ENCODE measurements at regions not wholly inside any gene's neighbourhood (a gene's known extent, or its start where the extent isn't known, plus 50 kb on each side); places are given as distances from the start of the nearest gene placed in this dataset.

DNA sequence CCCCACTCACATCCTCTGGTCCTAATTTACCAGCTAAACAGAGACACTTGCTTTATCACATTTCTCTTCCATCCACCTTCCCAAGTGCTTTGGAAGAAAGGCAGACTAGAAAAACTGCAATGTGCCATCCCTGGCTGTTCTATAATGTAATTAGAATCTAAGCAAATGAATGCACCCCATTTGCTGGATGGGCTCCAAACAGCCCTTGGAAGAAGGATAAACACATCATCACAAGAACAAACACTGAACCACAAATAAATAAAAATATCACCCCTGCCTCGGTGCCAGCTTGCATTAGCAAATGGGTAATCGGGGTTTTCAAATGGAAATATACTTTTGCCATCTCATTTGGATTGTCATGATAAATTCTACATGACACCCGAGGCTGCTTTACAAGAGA is 296.6 kb upstream of the ISX start:
- H3K4me3 ChIP-seq (ENCODE audit: low read length) = no peak overlapping the region
- no peaks in the 10 kb centered on the region for H3K27me3 ChIP-seq (ENCODE audit: insufficient read depth, low read length, poor library complexity, severe bottlenecking)
- H3K4me1 ChIP-seq (ENCODE audit: insufficient read depth, low read length) = no peaks in the 10 kb centered on the region
- ChIA-PET CTCF (no interaction called here), POLR2A (no interaction called here)
- Mint-ChIP-seq H3K4me1 (no peaks in the 10 kb centered on the region), H3K27me3 (peaks cover 0 to 2% of the 10 kb centered on the region in 2 donors), H3K9me3 (peaks cover 0 to 1% (median 0%) of the 10 kb centered on the region in 5 donors), H3K27ac (no peak overlapping the region), H3K4me3 (no peak overlapping the region), H3K36me3 (no peaks in the 10 kb centered on the region)
- no peaks in the 10 kb centered on the region for H3K36me3 ChIP-seq (ENCODE audit: insufficient read depth, low read length)
- DNase-seq = peak in 1 of 5 donors; percentile 0
- H3K27ac ChIP-seq (ENCODE audit: low read depth, low read length) = no peak overlapping the region
- no peaks in the 10 kb centered on the region for H3K9me3 ChIP-seq (ENCODE audit: low read length)

DNA sequence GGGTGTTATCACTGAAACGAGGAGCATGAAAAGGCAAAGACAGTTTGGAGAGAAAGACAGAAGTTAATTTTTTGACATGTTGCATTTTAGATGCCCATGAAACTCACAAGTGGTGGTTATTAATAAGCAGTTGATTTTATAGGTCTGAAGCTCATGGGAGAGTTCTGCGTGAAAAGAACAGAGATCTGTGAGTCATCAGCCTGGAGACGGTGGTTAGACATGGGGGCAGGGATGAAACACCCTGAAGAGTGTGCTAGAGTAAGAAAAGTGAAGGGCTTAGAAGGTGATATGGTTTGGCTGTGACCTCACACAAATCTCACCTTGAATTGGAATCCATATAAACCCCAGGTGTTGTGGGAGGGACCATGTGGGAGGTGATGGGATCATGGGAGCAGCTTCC is 289.1 kb upstream of the ISX start:
- H3K36me3 Mint-ChIP-seq = no peaks in the 10 kb centered on the region
- no peaks in the 10 kb centered on the region for H3K27me3 Mint-ChIP-seq
- DNase-seq = no peak
- Histone ChIP-seq H3K27me3 (ENCODE audit: insufficient read depth, low read length, poor library complexity, severe bottlenecking) (no peaks in the 10 kb centered on the region), H3K4me1 (ENCODE audit: insufficient read depth, low read length) (no peaks in the 10 kb centered on the region), H3K4me3 (ENCODE audit: low read length) (no peak overlapping the region), H3K27ac (ENCODE audit: low read depth, low read length) (no peak overlapping the region), H3K36me3 (ENCODE audit: insufficient read depth, low read length) (no peaks in the 10 kb centered on the region), H3K9me3 (ENCODE audit: low read length) (no peaks in the 10 kb centered on the region)
- no peaks in the 10 kb centered on the region for H3K4me1 Mint-ChIP-seq
- H3K4me3 Mint-ChIP-seq = no peak overlapping the region
- CTCF ChIA-PET = no interaction called here
- H3K27ac Mint-ChIP-seq = no peak overlapping the region
- POLR2A ChIA-PET = no interaction called here
- peaks cover 0 to 12% (median 8%) of the 10 kb centered on the region in 5 donors for H3K9me3 Mint-ChIP-seq

DNA sequence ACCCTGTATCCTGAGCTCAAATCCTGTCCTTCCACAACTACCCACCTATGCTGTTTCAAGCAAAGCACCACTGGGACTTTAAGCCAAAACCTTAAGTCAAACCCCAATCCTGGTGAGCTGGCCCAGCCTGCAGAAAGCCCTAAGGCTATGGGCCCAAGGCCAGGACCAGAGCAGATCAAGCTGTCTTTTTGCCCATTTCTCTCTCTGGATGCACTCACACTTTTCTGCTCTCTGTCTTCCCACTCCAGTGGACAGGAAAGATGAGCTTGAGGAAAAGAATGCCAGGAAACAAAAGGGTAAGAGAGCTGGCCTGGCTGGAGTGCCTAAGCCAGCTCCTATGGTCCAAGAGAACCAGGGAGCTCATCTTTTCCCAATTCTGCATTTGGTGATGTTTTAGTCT is 284.3 kb upstream of the ISX start:
- Histone ChIP-seq H3K9me3 (ENCODE audit: low read length) (no peaks in the 10 kb centered on the region), H3K4me3 (ENCODE audit: low read length) (no peak overlapping the region), H3K4me1 (ENCODE audit: insufficient read depth, low read length) (no peaks in the 10 kb centered on the region), H3K27me3 (ENCODE audit: insufficient read depth, low read length, poor library complexity, severe bottlenecking) (no peaks in the 10 kb centered on the region), H3K36me3 (ENCODE audit: insufficient read depth, low read length) (no peaks in the 10 kb centered on the region), H3K27ac (ENCODE audit: low read depth, low read length) (no peak overlapping the region)
- H3K4me3 Mint-ChIP-seq = no peak overlapping the region
- H3K27me3 Mint-ChIP-seq = no peaks in the 10 kb centered on the region
- peaks cover 4 to 8% (median 7%) of the 10 kb centered on the region in 5 donors for H3K9me3 Mint-ChIP-seq
- H3K36me3 Mint-ChIP-seq = no peaks in the 10 kb centered on the region
- DNase-seq = no peak
- CTCF ChIA-PET = no interaction called here
- POLR2A ChIA-PET = no interaction called here
- no peaks in the 10 kb centered on the region for H3K4me1 Mint-ChIP-seq
- H3K27ac Mint-ChIP-seq = no peak overlapping the region

GRCh38 chr22:34783436-34783835 is 282.5 kb upstream of the ISX start:
- Histone ChIP-seq H3K36me3 (ENCODE audit: insufficient read depth, low read length) (no peaks in the 10 kb centered on the region), H3K27me3 (ENCODE audit: insufficient read depth, low read length, poor library complexity, severe bottlenecking) (no peaks in the 10 kb centered on the region), H3K27ac (ENCODE audit: low read depth, low read length) (no peak overlapping the region), H3K4me1 (ENCODE audit: insufficient read depth, low read length) (no peaks in the 10 kb centered on the region), H3K9me3 (ENCODE audit: low read length) (no peaks in the 10 kb centered on the region), H3K4me3 (ENCODE audit: low read length) (no peak overlapping the region)
- Mint-ChIP-seq H3K4me1 (no peaks in the 10 kb centered on the region), H3K27me3 (no peaks in the 10 kb centered on the region), H3K27ac (no peak overlapping the region), H3K9me3 (peaks cover 6 to 9% (median 7%) of the 10 kb centered on the region in 5 donors), H3K4me3 (no peak overlapping the region), H3K36me3 (no peaks in the 10 kb centered on the region)
- DNase-seq = no peak
- POLR2A ChIA-PET = no interaction called here
- CTCF ChIA-PET = no interaction called here

DNA sequence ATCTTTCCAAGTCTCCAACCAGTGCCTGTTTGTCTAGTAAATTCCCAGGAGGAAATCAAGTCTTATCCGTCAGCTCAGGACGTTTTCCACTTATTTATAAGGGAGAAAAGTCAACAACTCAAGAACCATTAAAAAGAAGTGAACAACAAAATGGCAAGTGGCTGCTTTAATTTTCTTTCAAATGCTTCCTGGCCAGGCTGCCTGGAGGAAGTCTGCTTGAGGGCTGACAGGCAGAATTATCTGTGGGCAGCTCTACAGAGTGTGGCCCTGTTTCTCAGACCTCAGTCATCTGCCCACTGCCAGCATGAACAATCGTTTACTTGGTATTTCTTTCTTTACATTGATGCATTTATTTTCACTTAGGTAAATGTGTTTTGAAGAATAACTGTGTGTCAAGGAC is 281.9 kb upstream of the ISX start:
- Mint-ChIP-seq H3K36me3 (no peaks in the 10 kb centered on the region), H3K27me3 (no peaks in the 10 kb centered on the region), H3K27ac (no peak overlapping the region), H3K9me3 (peaks cover 4 to 10% (median 5%) of the 10 kb centered on the region in 5 donors), H3K4me3 (no peak overlapping the region), H3K4me1 (no peaks in the 10 kb centered on the region)
- no peak for DNase-seq
- H3K36me3 ChIP-seq (ENCODE audit: insufficient read depth, low read length) = no peaks in the 10 kb centered on the region
- no peak overlapping the region for H3K4me3 ChIP-seq (ENCODE audit: low read length)
- CTCF ChIA-PET = no interaction called here
- POLR2A ChIA-PET = no interaction called here
- no peaks in the 10 kb centered on the region for H3K4me1 ChIP-seq (ENCODE audit: insufficient read depth, low read length)
- no peaks in the 10 kb centered on the region for H3K27me3 ChIP-seq (ENCODE audit: insufficient read depth, low read length, poor library complexity, severe bottlenecking)
- H3K9me3 ChIP-seq (ENCODE audit: low read length) = no peaks in the 10 kb centered on the region
- no peak overlapping the region for H3K27ac ChIP-seq (ENCODE audit: low read depth, low read length)

GRCh38 chr22:34797826-34798225 is 268.1 kb upstream of the ISX start:
- H3K27ac Mint-ChIP-seq = no peak overlapping the region
- no peaks in the 10 kb centered on the region for H3K36me3 ChIP-seq (ENCODE audit: insufficient read depth, low read length)
- no peaks in the 10 kb centered on the region for H3K4me1 ChIP-seq (ENCODE audit: insufficient read depth, low read length)
- H3K27me3 ChIP-seq (ENCODE audit: insufficient read depth, low read length, poor library complexity, severe bottlenecking) = no peaks in the 10 kb centered on the region
- no peaks in the 10 kb centered on the region for H3K36me3 Mint-ChIP-seq
- no peak overlapping the region for H3K4me3 Mint-ChIP-seq
- DNase-seq = no peak
- no peaks in the 10 kb centered on the region for H3K4me1 Mint-ChIP-seq
- H3K27ac ChIP-seq (ENCODE audit: low read depth, low read length) = no peak overlapping the region
- peaks cover 0 to 5% (median 0%) of the 10 kb centered on the region in 5 donors for H3K9me3 Mint-ChIP-seq
- ChIA-PET CTCF (no interaction called here), POLR2A (no interaction called here)
- no peaks in the 10 kb centered on the region for H3K9me3 ChIP-seq (ENCODE audit: low read length)
- H3K27me3 Mint-ChIP-seq = peaks cover 0 to 3% of the 10 kb centered on the region in 2 donors
- no peak overlapping the region for H3K4me3 ChIP-seq (ENCODE audit: low read length)

DNA sequence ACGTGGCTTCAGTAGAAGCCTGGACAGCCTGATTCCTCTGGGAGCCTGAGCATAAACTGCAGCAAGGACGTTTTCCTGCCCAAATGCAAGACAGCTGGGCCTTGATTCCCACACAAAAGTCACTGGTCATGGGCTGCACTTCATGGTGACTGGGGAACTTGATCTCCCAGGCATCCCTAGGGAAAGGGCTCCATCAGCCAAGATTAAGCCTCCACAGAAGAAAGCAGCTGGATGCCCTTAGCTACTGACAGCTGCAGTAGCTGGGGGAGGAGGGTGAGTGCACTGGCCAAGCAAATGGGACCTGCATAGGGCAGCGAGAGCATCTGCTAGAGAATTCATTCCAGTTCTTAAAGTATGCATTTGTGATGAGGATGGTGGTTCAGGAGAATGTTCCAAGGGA is 267.4 kb upstream of the ISX start:
- CTCF ChIA-PET = no interaction called here
- peaks cover 0 to 4% (median 0%) of the 10 kb centered on the region in 5 donors for H3K9me3 Mint-ChIP-seq
- Histone ChIP-seq H3K36me3 (ENCODE audit: insufficient read depth, low read length) (no peaks in the 10 kb centered on the region), H3K4me1 (ENCODE audit: insufficient read depth, low read length) (no peaks in the 10 kb centered on the region), H3K27me3 (ENCODE audit: insufficient read depth, low read length, poor library complexity, severe bottlenecking) (no peaks in the 10 kb centered on the region), H3K27ac (ENCODE audit: low read depth, low read length) (no peak overlapping the region), H3K9me3 (ENCODE audit: low read length) (no peaks in the 10 kb centered on the region), H3K4me3 (ENCODE audit: low read length) (no peak overlapping the region)
- POLR2A ChIA-PET = no interaction called here
- H3K4me3 Mint-ChIP-seq = no peak overlapping the region
- H3K4me1 Mint-ChIP-seq = no peaks in the 10 kb centered on the region
- no peak overlapping the region for H3K27ac Mint-ChIP-seq
- no peaks in the 10 kb centered on the region for H3K36me3 Mint-ChIP-seq
- no peak for DNase-seq
- H3K27me3 Mint-ChIP-seq = peaks cover 0 to 3% of the 10 kb centered on the region in 2 donors

GRCh38 chr22:34800260-34800980 is 265.5 kb upstream of the ISX start:
- no peaks in the 10 kb centered on the region for H3K4me1 Mint-ChIP-seq
- peaks cover 0 to 6% (median 0%) of the 10 kb centered on the region in 5 donors for H3K9me3 Mint-ChIP-seq
- no peak overlapping the region for H3K27ac Mint-ChIP-seq
- Histone ChIP-seq H3K4me1 (ENCODE audit: insufficient read depth, low read length) (no peaks in the 10 kb centered on the region), H3K36me3 (ENCODE audit: insufficient read depth, low read length) (no peaks in the 10 kb centered on the region), H3K27ac (ENCODE audit: low read depth, low read length) (no peak overlapping the region), H3K9me3 (ENCODE audit: low read length) (no peaks in the 10 kb centered on the region), H3K27me3 (ENCODE audit: insufficient read depth, low read length, poor library complexity, severe bottlenecking) (no peaks in the 10 kb centered on the region), H3K4me3 (ENCODE audit: low read length) (no peak overlapping the region)
- DNase-seq = no peak
- no peak overlapping the region for H3K4me3 Mint-ChIP-seq
- H3K36me3 Mint-ChIP-seq = no peaks in the 10 kb centered on the region
- peaks cover 0 to 3% of the 10 kb centered on the region in 2 donors for H3K27me3 Mint-ChIP-seq
- ChIA-PET POLR2A (no interaction called here), CTCF (no interaction called here)

DNA sequence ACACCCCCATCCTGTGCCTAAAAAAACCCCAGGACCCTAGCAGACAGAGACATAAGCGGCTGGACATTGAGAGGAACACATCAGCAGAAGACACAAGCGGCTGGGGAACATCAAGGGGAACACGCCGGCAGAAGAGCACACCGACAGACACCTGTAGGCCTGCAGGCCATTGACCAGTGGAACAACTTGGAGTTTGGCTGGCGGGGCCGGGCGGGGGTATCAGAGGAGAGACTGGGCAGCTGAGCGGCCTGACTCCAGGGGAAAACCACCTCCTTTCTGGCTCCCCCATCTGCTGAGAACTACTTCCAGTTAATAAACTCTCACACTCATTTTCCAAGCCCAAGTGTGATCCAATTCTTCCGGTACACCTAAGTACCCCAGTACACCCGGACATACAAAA is 264.7 kb upstream of the ISX start:
- Histone ChIP-seq H3K9me3 (ENCODE audit: low read length) (no peaks in the 10 kb centered on the region), H3K4me1 (ENCODE audit: insufficient read depth, low read length) (no peaks in the 10 kb centered on the region), H3K4me3 (ENCODE audit: low read length) (no peak overlapping the region), H3K27me3 (ENCODE audit: insufficient read depth, low read length, poor library complexity, severe bottlenecking) (no peaks in the 10 kb centered on the region), H3K36me3 (ENCODE audit: insufficient read depth, low read length) (no peaks in the 10 kb centered on the region), H3K27ac (ENCODE audit: low read depth, low read length) (no peak overlapping the region)
- Mint-ChIP-seq H3K9me3 (peaks cover 0 to 6% (median 0%) of the 10 kb centered on the region in 5 donors), H3K27ac (no peak overlapping the region), H3K36me3 (no peaks in the 10 kb centered on the region), H3K4me3 (no peak overlapping the region), H3K27me3 (peaks cover 0 to 3% of the 10 kb centered on the region in 2 donors), H3K4me1 (no peaks in the 10 kb centered on the region)
- ChIA-PET POLR2A (no interaction called here), CTCF (no interaction called here)
- DNase-seq = no peak
